ENCODE measurements at regions not wholly inside any gene's neighbourhood (a gene's known extent, or its start where the extent isn't known, plus 50 kb on each side); places are given as distances from the start of the nearest gene placed in this dataset.

- DNase-seq (ENCODE audit: low spot score), result peak; percentile 1
Observed at GRCh38 chr7:67823345-67823744, 826.7 kb downstream of the TYW1 start.

GRCh38 chr7:67825356-67825755, 828.7 kb downstream of the TYW1 start:
- no peak for DNase-seq (ENCODE audit: low spot score)

GRCh38 chr7:67841896-67842295, 845.3 kb downstream of the TYW1 start:
- no peak for DNase-seq (ENCODE audit: low spot score)

GRCh38 chr7:67842571-67842970, 845.9 kb downstream of the TYW1 start:
- DNase-seq (ENCODE audit: low spot score), result no peak

GRCh38 chr7:67843001-67843565, 846.5 kb downstream of the TYW1 start:
- DNase-seq (ENCODE audit: low spot score), result no peak

GRCh38 chr7:67843615-67844014, 847.0 kb downstream of the TYW1 start:
- DNase-seq (ENCODE audit: low spot score), result no peak

GRCh38 chr7:67847092-67847787, 850.6 kb downstream of the TYW1 start:
- DNase-seq (ENCODE audit: low spot score), result no peak

- no peak for DNase-seq (ENCODE audit: low spot score)
Observed at GRCh38 chr7:67854221-67855178, 857.9 kb downstream of the TYW1 start.

GRCh38 chr7:67855322-67855721, 858.7 kb downstream of the TYW1 start:
- DNase-seq (ENCODE audit: low spot score), result no peak

GRCh38 chr7:67856046-67856445, 859.4 kb downstream of the TYW1 start:
- no peak for DNase-seq (ENCODE audit: low spot score)

GRCh38 chr7:67857698-67858097, 861.1 kb downstream of the TYW1 start:
- no peak for DNase-seq (ENCODE audit: low spot score)

- DNase-seq (ENCODE audit: low spot score), result no peak
Observed at GRCh38 chr7:67858931-67859330, 862.3 kb downstream of the TYW1 start.

GRCh38 chr7:67863911-67864310, 867.3 kb downstream of the TYW1 start:
- DNase-seq (ENCODE audit: low spot score), result no peak

GRCh38 chr7:67866054-67866453, 869.4 kb downstream of the TYW1 start:
- DNase-seq (ENCODE audit: low spot score), result no peak

GRCh38 chr7:67866812-67867211, 870.2 kb downstream of the TYW1 start:
- DNase-seq (ENCODE audit: low spot score), result no peak

GRCh38 chr7:67870396-67870795, 873.8 kb downstream of the TYW1 start:
- no peak for DNase-seq (ENCODE audit: low spot score)

GRCh38 chr7:67875558-67875957, 878.9 kb downstream of the TYW1 start:
- no peak for DNase-seq (ENCODE audit: low spot score)

- no peak for DNase-seq (ENCODE audit: low spot score)
Observed at GRCh38 chr7:67878808-67879207, 882.2 kb downstream of the TYW1 start.

GRCh38 chr7:67882843-67883242, 886.2 kb downstream of the TYW1 start:
- no peak for DNase-seq (ENCODE audit: low spot score)

- DNase-seq (ENCODE audit: low spot score), result no peak
Observed at GRCh38 chr7:67890316-67890715, 893.7 kb downstream of the TYW1 start.

GRCh38 chr7:67894746-67895145, 898.1 kb downstream of the TYW1 start:
- DNase-seq (ENCODE audit: low spot score), result no peak

- no peak for DNase-seq (ENCODE audit: low spot score)
Observed at GRCh38 chr7:67896721-67897120, 900.1 kb downstream of the TYW1 start.

GRCh38 chr7:67900456-67900855, 903.8 kb downstream of the TYW1 start:
- no peak for DNase-seq (ENCODE audit: low spot score)
